ENCODE measurements at regions not wholly inside any gene's neighbourhood (a gene's known extent, or its start where the extent isn't known, plus 50 kb on each side); places are given as distances from the start of the nearest gene placed in this dataset.

- no peak overlapping the region for H3K4me3 ChIP-seq (ENCODE audit: low read depth, low read length, poor library complexity, severe bottlenecking)
These were observed 628.7 kb downstream of the LMO4 start for GRCh38 chr1:87957331-87957730.

GRCh38 chr1:87958201-87958600 lies 629.5 kb downstream of the LMO4 start:
- H3F3A ChIP-seq (ENCODE audit: insufficient read depth, low read length) = no peaks in the 10 kb centered on the region

More at GRCh38 chr1:87957331-87957730, 628.7 kb downstream of the LMO4 start:
- Histone ChIP-seq H3K36me3 (ENCODE audit: insufficient read depth, low read length) (no peaks in the 10 kb centered on the region), H3K9me3 (ENCODE audit: low read length) (no peaks in the 10 kb centered on the region), H3K9ac (ENCODE audit: low read length) (no peak overlapping the region), H3K27me3 (ENCODE audit: insufficient read depth, low read length) (no peaks in the 10 kb centered on the region), H3K4me1 (ENCODE audit: insufficient read depth, low read length, severe bottlenecking) (peaks cover 16% of the 10 kb centered on the region), H3K9me2 (ENCODE audit: low read depth, low read length) (no peaks in the 10 kb centered on the region), H3K4me2 (ENCODE audit: low read length) (no peak overlapping the region), H3K79me2 (ENCODE audit: insufficient read depth, low read length) (no peaks in the 10 kb centered on the region), H3F3A (ENCODE audit: insufficient read depth, low read length) (no peaks in the 10 kb centered on the region), H4K20me1 (ENCODE audit: insufficient read depth, low read length) (no peaks in the 10 kb centered on the region), H3K27ac (ENCODE audit: low read depth, low read length, poor library complexity, severe bottlenecking) (no peak overlapping the region), H2AFZ (ENCODE audit: low read length) (no peak overlapping the region)
- TF ChIP-seq CTCF (IDR thresholded peaks at IDR 0.05; ENCODE audit: low read length) = no peak
- TF ChIP-seq EZH2 (IDR thresholded peaks at IDR 0.05; ENCODE audit: borderline replicate concordance, low read length) = no peak

GRCh38 chr1:87958716-87959115 lies 630.0 kb downstream of the LMO4 start:
- H3K9ac ChIP-seq (ENCODE audit: low read length) = no peak overlapping the region
- no peaks in the 10 kb centered on the region for H3K9me3 ChIP-seq (ENCODE audit: low read length)
- no peaks in the 10 kb centered on the region for H3K36me3 ChIP-seq (ENCODE audit: insufficient read depth, low read length)
- H3F3A ChIP-seq (ENCODE audit: insufficient read depth, low read length) = no peaks in the 10 kb centered on the region
- H3K79me2 ChIP-seq (ENCODE audit: insufficient read depth, low read length) = no peaks in the 10 kb centered on the region
- H3K4me1 ChIP-seq (ENCODE audit: insufficient read depth, low read length, severe bottlenecking) = peaks cover 3% of the 10 kb centered on the region
- TF ChIP-seq EZH2 (IDR thresholded peaks at IDR 0.05; ENCODE audit: borderline replicate concordance, low read length) (no peak), CTCF (IDR thresholded peaks at IDR 0.05; ENCODE audit: low read length) (no peak)
- H2AFZ ChIP-seq (ENCODE audit: low read length) = no peak overlapping the region
- H3K4me2 ChIP-seq (ENCODE audit: low read length) = no peak overlapping the region
- H3K27ac ChIP-seq (ENCODE audit: low read depth, low read length, poor library complexity, severe bottlenecking) = no peak overlapping the region
- no peaks in the 10 kb centered on the region for H4K20me1 ChIP-seq (ENCODE audit: insufficient read depth, low read length)
- no peaks in the 10 kb centered on the region for H3K9me2 ChIP-seq (ENCODE audit: low read depth, low read length)
- H3K4me3 ChIP-seq (ENCODE audit: low read depth, low read length, poor library complexity, severe bottlenecking) = no peak overlapping the region
- no peaks in the 10 kb centered on the region for H3K27me3 ChIP-seq (ENCODE audit: insufficient read depth, low read length)

More at GRCh38 chr1:87958201-87958600, 629.5 kb downstream of the LMO4 start:
- Histone ChIP-seq H3K9me3 (ENCODE audit: low read length) (no peaks in the 10 kb centered on the region), H3K27ac (ENCODE audit: low read depth, low read length, poor library complexity, severe bottlenecking) (no peak overlapping the region), H2AFZ (ENCODE audit: low read length) (no peak overlapping the region), H3K9me2 (ENCODE audit: low read depth, low read length) (no peaks in the 10 kb centered on the region), H3K36me3 (ENCODE audit: insufficient read depth, low read length) (no peaks in the 10 kb centered on the region), H3K79me2 (ENCODE audit: insufficient read depth, low read length) (no peaks in the 10 kb centered on the region), H4K20me1 (ENCODE audit: insufficient read depth, low read length) (no peaks in the 10 kb centered on the region), H3K4me3 (ENCODE audit: low read depth, low read length, poor library complexity, severe bottlenecking) (no peak overlapping the region), H3K4me1 (ENCODE audit: insufficient read depth, low read length, severe bottlenecking) (peaks cover 8% of the 10 kb centered on the region), H3K9ac (ENCODE audit: low read length) (no peak overlapping the region), H3K4me2 (ENCODE audit: low read length) (no peak overlapping the region), H3K27me3 (ENCODE audit: insufficient read depth, low read length) (no peaks in the 10 kb centered on the region)
- TF ChIP-seq EZH2 (IDR thresholded peaks at IDR 0.05; ENCODE audit: borderline replicate concordance, low read length) = no peak
- TF ChIP-seq CTCF (IDR thresholded peaks at IDR 0.05; ENCODE audit: low read length) = no peak

Data from OCI-LY1 (cell line).